H1 (cell line): ENCODE measurements at regions not wholly inside any gene's neighbourhood (a gene's known extent, or its start where the extent isn't known, plus 50 kb on each side); places are given as distances from the start of the nearest gene placed in this dataset.
A peak's percentile ranks its signal among the peaks of the same experiment; 100 is the strongest.

Source experiments
- CTCF ChIA-PET: fragments of 300-600 bp; sonication (Branson Sonifier 250); formaldehyde crosslinking; loops from one replicate; lab custom pipeline; 2021; ENCODE audit not compliant: partially characterized antibody; lab: Charles Lee
- POLR2A ChIA-PET: fragments of 300-600 bp; sonication (Branson Sonifier 250); formaldehyde crosslinking; loops from one replicate; lab custom pipeline; 2021; ENCODE audit warnings: inconsistent platforms; ENCODE audit not compliant: partially characterized antibody; lab: Charles Lee
- DNase-seq, 2 experiments: peaks; one replicate each; pipeline versions ENCODE4 v3.0.0 to v3.0.0-alpha.2; 2010 to 2022; ENCODE audit warnings: low spot score in 2 of 2, low read depth in 1 of 2, mixed read lengths in 1 of 2
- FAIRE-seq: peaks from 2 replicates; lab custom pipeline; 2011; peaks lifted over from hg19 to GRCh38; lab: Jason Lieb, UNC
- H2AFZ ChIP-seq: 2 replicates; pipeline ENCODE4 v1.8.1; 2012; ENCODE audit warnings: low read length, inconsistent platforms
- H2AK5ac ChIP-seq: 2 replicates; pipeline ENCODE4 v1.6.1; 2013; ENCODE audit warnings: low read depth, low read length
- H2BK120ac ChIP-seq: replicated peaks from 2 replicates; pipeline ENCODE3; 2013; ENCODE audit warnings: low read depth, low read length, inconsistent platforms
- H2BK12ac ChIP-seq: 2 replicates; pipeline ENCODE4 v1.6.1; 2013; ENCODE audit warnings: low read depth, low read length
- H2BK15ac ChIP-seq: 2 replicates; pipeline ENCODE4 v1.6.1; 2013; ENCODE audit warnings: low read length
- H2BK20ac ChIP-seq: 2 replicates; pipeline ENCODE4 v1.6.1; 2013; ENCODE audit warnings: low read length
- H2BK5ac ChIP-seq: 2 replicates; pipeline ENCODE4 v1.6.1; 2013; ENCODE audit warnings: low read depth, low read length
- H3K14ac ChIP-seq: 2 replicates; pipeline ENCODE4 v1.6.1; 2013; ENCODE audit warnings: inconsistent platforms; ENCODE audit not compliant: insufficient read length
- H3K18ac ChIP-seq: 2 replicates; pipeline ENCODE4 v1.6.1; 2013; ENCODE audit warnings: low read length; ENCODE audit errors: extremely low read depth
- H3K23ac ChIP-seq: 2 replicates; pipeline ENCODE4 v1.6.1; 2013; ENCODE audit warnings: inconsistent platforms; ENCODE audit not compliant: insufficient read length
- H3K23me2 ChIP-seq: 2 replicates; pipeline ENCODE4 v1.6.1; 2013; ENCODE audit warnings: low read depth, low read length
- H3K27ac ChIP-seq: 2 replicates; pipeline ENCODE4 v1.6.1; 2011; ENCODE audit warnings: low read depth, low read length, inconsistent platforms
- H3K27me3 ChIP-seq, 4 experiments: replicated peaks in 1 of 4; 1 replicate in 1 of 4; 2 replicates in 3 of 4; pipeline versions ENCODE4 v1.6.1 to v1.8.1; 2011 to 2013; ENCODE audit warnings: low read length in 3 of 4, mild to moderate bottlenecking in 3 of 4, inconsistent platforms in 2 of 4, mixed read lengths in 2 of 4, moderate library complexity in 1 of 4; ENCODE audit not compliant: control insufficient read depth in 3 of 4, insufficient read depth in 3 of 4; ENCODE audit errors: extremely low read depth in 1 of 4
- H3K36me3 ChIP-seq, 4 experiments: 2 replicates each; pipeline versions ENCODE4 v1.6.1 to v1.8.1; 2011 to 2013; ENCODE audit warnings: mild to moderate bottlenecking in 4 of 4, low read length in 3 of 4, moderate library complexity in 2 of 4, control low read depth in 1 of 4, inconsistent platforms in 1 of 4; ENCODE audit not compliant: insufficient read depth in 4 of 4, control insufficient read depth in 2 of 4
- H3K4ac ChIP-seq: replicated peaks from 2 replicates; pipeline ENCODE3; 2013; ENCODE audit warnings: low read length, low read depth, mixed read lengths, inconsistent platforms; ENCODE audit not compliant: insufficient read length
- H3K4me1 ChIP-seq, 4 experiments: replicated peaks in 1 of 4; 1 replicate in 1 of 4; 2 replicates in 3 of 4; pipeline versions ENCODE4 v1.6.1 to v1.8.1; 2011 to 2013; ENCODE audit warnings: low read length in 3 of 4, inconsistent platforms in 2 of 4, mixed read lengths in 1 of 4; ENCODE audit not compliant: insufficient read depth in 4 of 4, control insufficient read depth in 3 of 4
- H3K4me2 ChIP-seq, 2 experiments: 2 replicates each; pipeline versions ENCODE4 v1.6.1 to v1.8.1; 2011 to 2013; ENCODE audit warnings: low read depth in 2 of 2, low read length in 2 of 2, control low read depth in 1 of 2, inconsistent platforms in 1 of 2, mild to moderate bottlenecking in 1 of 2; ENCODE audit not compliant: insufficient read depth in 1 of 2
- H3K4me3 ChIP-seq, 4 experiments: fragments of 200-600, 300-600 bp in 1 of 4; sonication (generic), shearing (Covaris generic), sonication (Bioruptor Twin) in 1 of 4; 2 replicates each; pipeline versions ENCODE4 v1.5.1 to v1.8.1; 2011 to 2016; ENCODE audit warnings: low read length in 4 of 4, low read depth in 3 of 4, control low read depth in 2 of 4, inconsistent platforms in 2 of 4, mild to moderate bottlenecking in 2 of 4, mixed read lengths in 1 of 4, moderate library complexity in 1 of 4; ENCODE audit not compliant: insufficient read depth in 2 of 4; ENCODE audit errors: extremely low read depth in 1 of 4
- H3K56ac ChIP-seq: replicated peaks from 2 replicates; pipeline ENCODE3; 2013; ENCODE audit warnings: low read depth, mild to moderate bottlenecking, mixed read lengths, low read length, inconsistent platforms; ENCODE audit not compliant: insufficient read length
- H3K79me1 ChIP-seq: 2 replicates; pipeline ENCODE4 v1.6.1; 2013; ENCODE audit warnings: low read depth, low read length, control low read depth
- H3K79me2 ChIP-seq, 2 experiments: 2 replicates each; pipeline versions ENCODE4 v1.6.1 to v1.8.1; 2012 to 2013; ENCODE audit warnings: low read length in 2 of 2, mild to moderate bottlenecking in 2 of 2, inconsistent platforms in 1 of 2; ENCODE audit not compliant: insufficient read depth in 2 of 2, control insufficient read depth in 1 of 2
- H3K9ac ChIP-seq, 4 experiments: replicated peaks in 1 of 4; 1 replicate in 1 of 4; 2 replicates in 3 of 4; pipeline versions ENCODE4 v1.6.1 to v1.8.1; 2011 to 2013; ENCODE audit warnings: low read depth in 3 of 4, low read length in 3 of 4, control low read depth in 2 of 4, mild to moderate bottlenecking in 2 of 4, moderate library complexity in 2 of 4, inconsistent platforms in 1 of 4; ENCODE audit errors: extremely low read depth in 1 of 4
- H3K9me3 ChIP-seq, 2 experiments: 2 replicates each; pipeline versions ENCODE4 v1.6.1 to v1.8.1; 2012 to 2013; ENCODE audit warnings: mild to moderate bottlenecking in 2 of 2, moderate library complexity in 2 of 2, control low read depth in 1 of 2, inconsistent platforms in 1 of 2, low read depth in 1 of 2, low read length in 1 of 2, mixed read lengths in 1 of 2; ENCODE audit not compliant: insufficient read depth in 2 of 2
- H4K20me1 ChIP-seq, 2 experiments: replicated peaks in 1 of 2; 2 replicates each; pipeline versions ENCODE3 to v1.8.1; 2011 to 2013; ENCODE audit warnings: inconsistent platforms in 2 of 2, low read length in 2 of 2, mild to moderate bottlenecking in 1 of 2; ENCODE audit not compliant: insufficient read depth in 2 of 2, control insufficient read depth in 1 of 2
- H4K5ac ChIP-seq: 2 replicates; pipeline ENCODE4 v1.6.1; 2013; ENCODE audit warnings: low read length, low read depth, mixed read lengths, inconsistent platforms; ENCODE audit not compliant: insufficient read length
- H4K8ac ChIP-seq: 2 replicates; pipeline ENCODE4 v1.8.0; 2013; ENCODE audit warnings: mild to moderate bottlenecking, moderate library complexity, low read length, inconsistent platforms; ENCODE audit not compliant: insufficient read depth; ENCODE audit errors: extremely low read depth
- H4K91ac ChIP-seq: replicated peaks from 2 replicates; pipeline ENCODE3; 2013; ENCODE audit warnings: low read length, mixed read lengths, inconsistent platforms; ENCODE audit not compliant: insufficient read length
- NANOG ChIP-seq: IDR thresholded peaks from 2 replicates; pipeline ENCODE4 v1.6.1; 2011; ENCODE audit warnings: low read length, low read depth, mild to moderate bottlenecking, inconsistent platforms; ENCODE audit not compliant: insufficient read depth, poor library complexity, severe bottlenecking
- RAD21 ChIP-seq, 2 experiments: IDR thresholded peaks in 1 of 2; conservative IDR thresholded peaks in 1 of 2; 2 replicates each; pipeline ENCODE4 v1.6.1; 2011; ENCODE audit warnings: low read depth in 2 of 2, low read length in 2 of 2, improper control_type of control experiment in 1 of 2, inconsistent platforms in 1 of 2, mild to moderate bottlenecking in 1 of 2, moderate library complexity in 1 of 2
- WGBS, 2 experiments: shearing (Covaris generic) in 1 of 2; methylation state at CpG; one replicate each; pipeline versions ENCODE4 v1.1.6 to v1.1.7; 2013 to 2015; ENCODE audit warnings: low lambda C conversion rate in 2 of 2, mixed read lengths in 2 of 2, inconsistent platforms in 1 of 2, low coverage in 1 of 2, missing lambda C conversion rate in 1 of 2; ENCODE audit not compliant: insufficient replicate concordance in 2 of 2, insufficient coverage in 1 of 2, insufficient read length in 1 of 2; ENCODE audit errors: extremely low coverage in 1 of 2, missing lambda C conversion rate in 1 of 2; 5-methylcytosine and 5-hydroxymethylcytosine counted together
- TF ChIP-seq, protein P1 (sequence below), 3 experiments: IDR thresholded peaks; 1 replicate in 2 of 3; 2 replicates in 1 of 3; pipeline versions ENCODE4 v1.5.1 to v1.6.1; 2011; ENCODE audit warnings: low read length in 3 of 3, mild to moderate bottlenecking in 3 of 3, inconsistent platforms in 2 of 3, low read depth in 1 of 3, moderate library complexity in 1 of 3; ENCODE audit not compliant: insufficient read depth in 1 of 3; ENCODE audit errors: control extremely low read depth in 1 of 3

DNA sequence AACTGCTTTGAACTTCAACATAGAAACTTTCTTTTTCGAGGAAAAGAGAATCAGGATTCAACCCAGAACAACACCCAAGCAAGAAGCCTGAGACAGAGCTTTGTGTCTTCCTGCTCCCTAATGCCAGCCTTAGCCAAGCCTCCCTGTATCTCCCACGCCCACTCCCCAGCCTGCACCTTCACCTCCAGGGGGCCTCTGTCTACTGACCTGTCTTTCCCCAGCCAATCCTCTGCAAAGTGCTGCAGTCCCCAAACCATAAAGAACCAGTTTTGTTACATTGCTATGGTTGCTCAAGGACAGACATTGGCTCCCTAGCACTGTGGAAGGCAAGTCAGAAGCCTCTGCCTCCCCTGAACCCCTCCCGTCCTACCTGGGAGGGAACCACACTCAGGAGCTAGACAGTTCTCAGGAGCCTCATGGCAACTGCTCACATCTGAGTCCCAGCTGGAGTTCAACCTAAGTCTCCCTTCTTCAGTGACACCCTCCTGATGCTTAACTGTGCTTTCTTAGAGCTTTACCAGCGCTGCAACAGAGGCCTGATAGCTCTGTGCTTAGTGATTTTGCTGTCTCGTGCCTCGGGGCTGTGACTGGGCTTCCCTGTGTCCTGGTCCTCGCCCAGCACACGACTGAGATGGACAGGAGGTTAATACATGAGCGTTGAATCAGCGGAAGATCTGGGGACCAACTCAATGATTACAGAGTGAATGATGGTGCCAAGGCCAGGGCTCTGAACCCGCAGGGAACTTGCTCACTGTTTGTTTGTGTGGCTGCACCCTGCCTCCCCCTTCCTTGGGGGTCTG is 101.5 kb upstream of the DUSP22 start:
- Histone ChIP-seq H4K5ac (no peak overlapping the region), H2AK5ac (no peak overlapping the region), H2BK12ac (no peak overlapping the region), H3K4me2 (no peak overlapping the region), H3K9me3 (no peaks in the 10 kb centered on the region), H2BK120ac (no peak overlapping the region), H3K4me3 (no peak overlapping the region), H4K8ac (no peak overlapping the region; the same call in 1 of the 2 replicates), H3K23ac (no peak overlapping the region), H3K79me1 (no peaks in the 10 kb centered on the region), H3K27ac (no peak overlapping the region), H2BK15ac (no peak overlapping the region), H3K9ac (no peak overlapping the region), H3K23me2 (peaks cover 2% of the 10 kb centered on the region; the same call in 1 of the 2 replicates), H3K4me1 (no peaks in the 10 kb centered on the region), H3K27me3 (no peaks in the 10 kb centered on the region), H4K20me1 (peaks cover 0 to 2% of the 10 kb centered on the region in 2 experiments), H3K79me2 (no peaks in the 10 kb centered on the region), H2BK5ac (no peak overlapping the region; the same call in 1 of the 2 replicates), H4K91ac (no peak overlapping the region), H3K4ac (no peak overlapping the region), H3K18ac (no peak overlapping the region), H3K36me3 (no peaks in the 10 kb centered on the region), H2AFZ (no peak overlapping the region), H3K14ac (no peak overlapping the region), H3K56ac (no peak overlapping the region), H2BK20ac (no peak overlapping the region)
- TF ChIP-seq, protein P1, sequence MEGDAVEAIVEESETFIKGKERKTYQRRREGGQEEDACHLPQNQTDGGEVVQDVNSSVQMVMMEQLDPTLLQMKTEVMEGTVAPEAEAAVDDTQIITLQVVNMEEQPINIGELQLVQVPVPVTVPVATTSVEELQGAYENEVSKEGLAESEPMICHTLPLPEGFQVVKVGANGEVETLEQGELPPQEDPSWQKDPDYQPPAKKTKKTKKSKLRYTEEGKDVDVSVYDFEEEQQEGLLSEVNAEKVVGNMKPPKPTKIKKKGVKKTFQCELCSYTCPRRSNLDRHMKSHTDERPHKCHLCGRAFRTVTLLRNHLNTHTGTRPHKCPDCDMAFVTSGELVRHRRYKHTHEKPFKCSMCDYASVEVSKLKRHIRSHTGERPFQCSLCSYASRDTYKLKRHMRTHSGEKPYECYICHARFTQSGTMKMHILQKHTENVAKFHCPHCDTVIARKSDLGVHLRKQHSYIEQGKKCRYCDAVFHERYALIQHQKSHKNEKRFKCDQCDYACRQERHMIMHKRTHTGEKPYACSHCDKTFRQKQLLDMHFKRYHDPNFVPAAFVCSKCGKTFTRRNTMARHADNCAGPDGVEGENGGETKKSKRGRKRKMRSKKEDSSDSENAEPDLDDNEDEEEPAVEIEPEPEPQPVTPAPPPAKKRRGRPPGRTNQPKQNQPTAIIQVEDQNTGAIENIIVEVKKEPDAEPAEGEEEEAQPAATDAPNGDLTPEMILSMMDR (IDR thresholded peaks at IDR 0.05; ENCODE audit: control extremely low read depth in 1 of 3, insufficient read depth in 1 of 3, low read depth in 1 of 3, low read length in 3 of 3): peak; percentile 18 to 39 (median 22); a peak in 3 of 4 replicates
- TF ChIP-seq RAD21 (IDR thresholded peaks at IDR 0.05 in 1 of 2, conservative IDR thresholded peaks at IDR 0.05 in 1 of 2; ENCODE audit: low read depth in 2 of 2, low read length in 2 of 2): peak in 1 of 2 experiments; percentile 8; a peak in 1 of 4 replicates
- TF ChIP-seq NANOG: no peak
- ChIA-PET POLR2A (no interaction called here), CTCF (interaction anchor here (0.6 to 5.8 kb wide), 30 partner anchors 9 to 1332 kb away, joined by 3 to 37 read pairs (median 4); partner anchors contain the start of gene IRF4)
- 94% methylated on average over 11 of the region's 11 CpGs; no CpG with 5 or more reads in 1 of the 2 experiments for WGBS, 2 experiments
- DNase-seq (no peak), FAIRE-seq (no peak)
